IMR-90 (cell line): ENCODE measurements at regions not wholly inside any gene's neighbourhood (a gene's known extent, or its start where the extent isn't known, plus 50 kb on each side); places are given as distances from the start of the nearest gene placed in this dataset.

Experiments
- ATAC-seq: fragments of 200-7000 bp; cut with Tn5 transposase; 2 replicates; pipeline ENCODE4 v1.9.1; 2020; ENCODE audit warnings: low read depth, mild to moderate bottlenecking, moderate library complexity
- BruUV-seq: library from RNA; stranded (reverse); fragments of 400-500 nt; replicated peaks from 2 replicates; lab custom pipeline; 2021; lab: Mats Ljungman, UMichigan
- CTCF ChIA-PET: fragments of 300-600 bp; formaldehyde crosslinking; extraction: SDS; loops from one replicate; lab custom pipeline; 2021; ENCODE audit warnings: antibody characterized with exemption; lab: Yijun Ruan, JAX
- POLR2A ChIA-PET: fragments of 300-600 bp; sonication (Branson Sonifier 250); formaldehyde crosslinking; loops from one replicate; lab custom pipeline; 2022; ENCODE audit warnings: antibody characterized with exemption; ENCODE audit not compliant: unreplicated experiment; lab: Charles Lee
- DNase-seq: peaks from one replicate; pipeline ENCODE4 v3.0.0; 2013
- H2AFZ ChIP-seq: replicated peaks from 2 replicates; pipeline ENCODE3; 2013; ENCODE audit warnings: low read length, mild to moderate bottlenecking; ENCODE audit not compliant: poor library complexity
- H2AK5ac ChIP-seq: 2 replicates; pipeline ENCODE4 v1.6.1; 2013; ENCODE audit warnings: low read depth, low read length, inconsistent platforms
- H2AK9ac ChIP-seq: replicated peaks from 2 replicates; pipeline ENCODE3; 2013; ENCODE audit warnings: mild to moderate bottlenecking, low read depth, low read length, moderate library complexity; ENCODE audit not compliant: poor library complexity
- H2BK120ac ChIP-seq: 2 replicates; pipeline ENCODE4 v1.6.1; 2013; ENCODE audit warnings: low read depth, low read length, inconsistent platforms
- H2BK15ac ChIP-seq: 3 replicates; pipeline ENCODE4 v1.6.1; 2013; ENCODE audit warnings: low read depth, low read length, inconsistent platforms
- H2BK20ac ChIP-seq: 2 replicates; pipeline ENCODE4 v1.6.1; 2013; ENCODE audit warnings: low read depth, mild to moderate bottlenecking, inconsistent platforms, low read length, moderate library complexity
- H2BK5ac ChIP-seq: 2 replicates; pipeline ENCODE4 v1.6.1; 2013; ENCODE audit warnings: mild to moderate bottlenecking, low read depth, low read length, inconsistent platforms; ENCODE audit not compliant: poor library complexity, severe bottlenecking
- H3K14ac ChIP-seq: replicated peaks from 2 replicates; pipeline ENCODE4 v1.6.1; 2013; ENCODE audit warnings: low read depth, low read length, inconsistent platforms
- H3K18ac ChIP-seq: 2 replicates; pipeline ENCODE4 v1.6.1; 2013; ENCODE audit warnings: low read depth, low read length, control low read depth
- H3K23ac ChIP-seq: 2 replicates; pipeline ENCODE4 v1.6.1; 2013; ENCODE audit warnings: low read depth, low read length, inconsistent platforms
- H3K27ac ChIP-seq: 2 replicates; pipeline ENCODE4 v1.5.1; 2013; ENCODE audit warnings: mild to moderate bottlenecking, control low read depth, low read length; ENCODE audit not compliant: insufficient read depth
- H3K27me3 ChIP-seq: 2 replicates; pipeline ENCODE4 v1.6.1; 2013; ENCODE audit warnings: low read length; ENCODE audit not compliant: control insufficient read depth, insufficient read depth
- H3K36me3 ChIP-seq: 2 replicates; pipeline ENCODE4 v1.6.1; 2013; ENCODE audit warnings: low read length, mixed read lengths; ENCODE audit not compliant: control insufficient read depth, insufficient read depth
- H3K4ac ChIP-seq: 2 replicates; pipeline ENCODE4 v1.6.1; 2013; ENCODE audit warnings: low read depth, low read length, inconsistent platforms
- H3K4me1 ChIP-seq: 2 replicates; pipeline ENCODE4 v1.6.1; 2013; ENCODE audit warnings: low read length, mixed read lengths; ENCODE audit not compliant: control insufficient read depth, insufficient read depth
- H3K4me2 ChIP-seq: 2 replicates; pipeline ENCODE4 v1.6.1; 2013; ENCODE audit warnings: low read depth, mild to moderate bottlenecking, control low read depth, low read length, moderate library complexity
- H3K4me3 ChIP-seq: 2 replicates; pipeline ENCODE4 v1.5.1; 2013; ENCODE audit warnings: low read depth, mild to moderate bottlenecking, control low read depth, low read length, moderate library complexity; ENCODE audit not compliant: insufficient read depth
- H3K56ac ChIP-seq: 2 replicates; pipeline ENCODE4 v1.6.1; 2013; ENCODE audit warnings: low read length, inconsistent platforms; ENCODE audit not compliant: insufficient read depth; ENCODE audit errors: extremely low read depth
- H3K79me1 ChIP-seq, 2 experiments: 2 replicates each; pipeline ENCODE4 v1.6.1; 2013; ENCODE audit warnings: low read length in 2 of 2, inconsistent platforms in 1 of 2, low read depth in 1 of 2
- H3K9ac ChIP-seq: 2 replicates; pipeline ENCODE4 v1.6.1; 2013; ENCODE audit warnings: low read depth, low read length, control low read depth
- H3K9me1 ChIP-seq: 2 replicates; pipeline ENCODE4 v1.6.1; 2013; ENCODE audit warnings: low read length, inconsistent platforms; ENCODE audit not compliant: insufficient read depth
- H3K9me3 ChIP-seq: 2 replicates; pipeline ENCODE4 v1.6.1; 2013; ENCODE audit warnings: low read length; ENCODE audit not compliant: control insufficient read depth, insufficient read depth
- H4K20me1 ChIP-seq: 2 replicates; pipeline ENCODE4 v1.6.1; 2013; ENCODE audit warnings: low read length, inconsistent platforms; ENCODE audit not compliant: insufficient read depth
- H4K5ac ChIP-seq: 2 replicates; pipeline ENCODE4 v1.6.1; 2013; ENCODE audit warnings: mild to moderate bottlenecking, low read depth, low read length, control low read depth
- H4K8ac ChIP-seq, 2 experiments: 2 replicates each; pipeline ENCODE4 v1.6.1; 2013; ENCODE audit warnings: low read depth in 2 of 2, low read length in 2 of 2, control low read depth in 1 of 2, inconsistent platforms in 1 of 2
- H4K91ac ChIP-seq: 2 replicates; pipeline ENCODE4 v1.6.1; 2013; ENCODE audit warnings: low read depth, low read length, inconsistent platforms; ENCODE audit not compliant: insufficient read depth
- BHLHE40 ChIP-seq: fragments of 150-350 bp; IDR thresholded peaks from 2 replicates; pipeline ENCODE4 v1.6.1; 2016; ENCODE audit warnings: mild to moderate bottlenecking, low read depth, low read length
- CEBPB ChIP-seq: IDR thresholded peaks from 2 replicates; pipeline ENCODE4 v1.6.1; 2012; ENCODE audit warnings: low read depth, low read length, improper control_type of control experiment
- CTCF ChIP-seq: conservative IDR thresholded peaks from 2 replicates; pipeline ENCODE4 v1.5.1; 2012; ENCODE audit warnings: mild to moderate bottlenecking, low read depth, low read length, improper control_type of control experiment
- ELK1 ChIP-seq: fragments of 150-350 bp; IDR thresholded peaks from 2 replicates; pipeline ENCODE4 v1.6.1; 2016; ENCODE audit warnings: low read depth, mild to moderate bottlenecking, low read length, moderate library complexity, borderline replicate concordance
- FOS ChIP-seq: fragments of 150-350 bp; IDR thresholded peaks from 2 replicates; pipeline ENCODE4 v1.6.1; 2016; ENCODE audit warnings: low read depth, low read length
- MAZ ChIP-seq: IDR thresholded peaks from 2 replicates; pipeline ENCODE4 v1.6.1; 2012; ENCODE audit warnings: low read depth, mild to moderate bottlenecking, low read length, improper control_type of control experiment, moderate library complexity, borderline replicate concordance
- POLR2A ChIP-seq: IDR thresholded peaks from 2 replicates; pipeline ENCODE4 v1.6.1; 2012; ENCODE audit warnings: mild to moderate bottlenecking, low read depth, low read length
- RCOR1 ChIP-seq: IDR thresholded peaks from 2 replicates; pipeline ENCODE4 v1.6.1; 2012; ENCODE audit warnings: mild to moderate bottlenecking, low read length, improper control_type of control experiment; ENCODE audit not compliant: insufficient replicate concordance
- RFX5 ChIP-seq: IDR thresholded peaks from 2 replicates; pipeline ENCODE4 v1.8.0; 2012; ENCODE audit warnings: low read depth, mild to moderate bottlenecking, low read length, moderate library complexity
- SMC3 ChIP-seq: fragments of 150-350 bp; IDR thresholded peaks from 2 replicates; pipeline ENCODE4 v1.6.1; 2016; ENCODE audit warnings: low read depth, mild to moderate bottlenecking, antibody characterized with exemption, low read length, moderate library complexity
- USF2 ChIP-seq: fragments of 150-350 bp; IDR thresholded peaks from 2 replicates; pipeline ENCODE4 v1.6.1; 2017; ENCODE audit warnings: mild to moderate bottlenecking, antibody characterized with exemption, low read length, low read depth
- dilution Hi-C: fragments of 300-500 bp; cut with HindIII; formaldehyde crosslinking; loops from one replicate; pipeline ENCODE4 v1.14.3; 2018; ENCODE audit warnings: low sequenced_read_pairs; ENCODE audit not compliant: unreplicated experiment
- in situ Hi-C: fragments of 300-500 bp; cut with MboI; formaldehyde crosslinking; loops from 3 replicates; pipeline ENCODE4 v1.14.3; 2019; ENCODE audit warnings: low sequenced_read_pairs, inconsistent platforms, mixed read lengths
- intact Hi-C: fragments of 100-400 bp; cut with micrococcal nuclease; formaldehyde crosslinking; loops from 2 replicates; pipeline ENCODE4 v1.10.0; 2022

GRCh38 chr17:14971054-14971453 is 294.1 kb downstream of the PMP22 start:
- Histone ChIP-seq H3K56ac (no peak overlapping the region), H4K8ac (no peak overlapping the region), H3K4me2 (no peak overlapping the region), H2BK15ac (no peak overlapping the region), H2AFZ (no peak overlapping the region), H3K79me1 (no peaks in the 10 kb centered on the region), H3K23ac (no peak overlapping the region), H3K4ac (no peak overlapping the region), H3K18ac (no peak overlapping the region), H4K20me1 (no peaks in the 10 kb centered on the region), H2BK20ac (no peak overlapping the region), H3K9ac (no peak overlapping the region), H4K91ac (no peak overlapping the region), H3K27me3 (peaks cover 3% of the 10 kb centered on the region; the same call in 1 of the 2 replicates), H3K27ac (no peak overlapping the region), H2BK120ac (no peak overlapping the region), H2AK9ac (no peak overlapping the region), H3K9me1 (no peaks in the 10 kb centered on the region), H2AK5ac (no peak overlapping the region), H4K5ac (no peak overlapping the region), H2BK5ac (no peak overlapping the region), H3K36me3 (no peaks in the 10 kb centered on the region), H3K4me1 (no peaks in the 10 kb centered on the region), H3K4me3 (no peak overlapping the region), H3K14ac (no peak overlapping the region), H3K9me3 (0 out of 2 replicates have a peak, but pooled peaks cover 3% of the 10 kb centered on the region)
- POLR2A ChIA-PET: no interaction called here
- no peak for TF ChIP-seq RFX5
- no peak for TF ChIP-seq FOS
- no peak for TF ChIP-seq ELK1
- TF ChIP-seq CEBPB: no peak
- TF ChIP-seq SMC3: no peak
- TF ChIP-seq POLR2A: no peak
- TF ChIP-seq MAZ: no peak
- no peak for TF ChIP-seq CTCF
- no peak for TF ChIP-seq BHLHE40
- TF ChIP-seq RCOR1: no peak
- TF ChIP-seq USF2: no peak
- ATAC-seq (no peak), DNase-seq (no peak)
- in situ Hi-C loops (no loop called here), intact Hi-C loops (no loop called here), dilution Hi-C loops (no loop called here)
- CTCF ChIA-PET: interaction anchor here (0.6 kb wide), 1 partner anchor 547 kb away, joined by 3 read pairs; no protein-coding TSS in a partner anchor
- no TSS peak for BruUV-seq
